ENCODE measurements at regions not wholly inside any gene's neighbourhood (a gene's known extent, or its start where the extent isn't known, plus 50 kb on each side); places are given as distances from the start of the nearest gene placed in this dataset.

DNA sequence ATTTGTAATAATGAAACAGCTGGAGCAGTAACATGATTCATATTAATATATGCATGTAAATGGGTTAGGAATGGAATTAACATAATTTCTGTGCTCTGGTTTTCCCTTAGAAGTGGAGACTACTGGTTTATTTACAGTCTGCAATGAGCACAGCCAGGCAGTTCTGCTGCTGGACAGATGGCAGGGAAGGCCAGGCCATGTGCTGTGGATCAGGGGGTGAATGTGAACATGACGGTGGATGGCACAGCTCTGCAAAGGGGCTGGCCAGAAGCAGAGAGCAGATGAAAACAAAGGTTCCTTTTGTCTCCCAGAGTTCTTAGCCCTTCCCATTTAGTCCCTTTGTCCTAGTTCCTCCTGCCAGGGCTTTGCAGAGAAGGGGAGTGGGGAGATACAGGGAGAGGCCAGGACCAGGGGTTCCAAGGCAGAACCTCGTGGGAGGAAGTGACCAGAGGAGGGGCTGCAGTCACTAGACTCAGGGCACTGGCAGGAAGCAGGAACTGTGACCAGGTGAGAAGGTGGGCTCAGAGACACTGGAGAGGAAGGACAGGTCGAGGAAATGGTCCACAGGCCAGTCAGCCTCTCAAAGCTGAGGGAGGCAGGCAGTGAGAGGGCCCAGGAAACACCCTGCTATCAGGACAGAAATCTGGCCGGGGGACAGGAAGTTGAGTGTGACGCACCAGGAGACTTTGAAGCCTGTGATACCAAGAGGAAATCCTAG, 112.9 kb upstream of the ATP8B1 start:
- no peak for DNase-seq (ENCODE audit: low read depth)

DNA sequence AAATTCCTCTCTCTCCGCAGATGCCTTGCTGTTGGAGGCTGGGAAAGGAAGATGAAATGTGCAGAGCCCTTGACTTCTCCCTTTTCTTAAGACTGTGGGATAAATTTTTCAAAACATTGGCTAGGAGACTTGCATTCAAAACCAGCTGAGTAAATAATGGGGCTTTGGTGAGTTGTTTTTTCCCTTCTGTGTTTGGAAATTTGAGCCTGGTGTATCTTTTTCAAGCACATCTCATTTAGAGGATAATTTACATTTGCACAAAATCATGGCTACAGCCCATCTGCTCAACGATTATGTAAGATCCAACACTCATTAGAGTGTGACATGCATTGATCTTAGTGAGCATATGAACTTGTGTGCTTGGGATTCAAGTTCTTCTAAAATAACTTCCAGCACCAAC, 112.1 kb upstream of the ATP8B1 start:
- no peak for DNase-seq (ENCODE audit: low read depth)

DNA sequence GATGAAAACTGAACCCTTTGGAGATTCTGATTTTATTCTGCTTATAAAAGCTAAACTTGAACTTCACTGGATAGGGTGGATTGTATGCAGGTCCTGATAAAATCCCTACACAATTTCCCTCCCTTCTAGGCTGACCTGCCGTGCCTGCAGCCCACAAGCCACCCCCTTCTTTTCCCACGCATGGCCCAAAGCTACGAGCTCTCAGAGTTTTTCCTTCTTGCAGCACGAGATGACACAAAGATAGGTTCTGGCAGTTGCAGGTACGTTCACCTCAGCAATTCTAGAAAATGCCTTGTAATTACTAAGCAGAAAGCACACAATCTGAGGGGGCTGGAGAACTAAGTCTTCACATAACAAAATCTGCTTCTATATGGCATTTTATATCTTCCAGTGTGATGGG, 110.6 kb upstream of the ATP8B1 start:
- DNase-seq (ENCODE audit: low read depth) = no peak

DNA sequence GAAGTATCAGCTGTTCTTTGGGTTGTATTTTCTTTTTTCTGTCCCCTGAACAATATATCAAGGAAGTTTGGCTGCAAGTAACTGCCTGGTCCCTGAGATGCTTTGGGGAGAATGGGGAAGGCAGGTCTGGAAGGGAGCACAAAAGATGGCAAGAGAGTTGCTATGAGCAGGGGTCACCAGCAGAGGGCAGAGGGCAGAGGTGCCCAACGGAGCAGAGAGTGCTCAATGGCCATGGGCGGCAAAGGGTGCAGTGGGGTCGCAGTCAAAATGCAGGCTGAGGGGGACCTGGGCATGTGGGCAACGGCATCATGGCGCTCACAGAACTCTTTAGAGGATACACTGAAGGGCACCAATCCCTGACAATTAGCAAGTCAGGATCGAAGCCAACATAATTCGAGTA, 107.7 kb upstream of the ATP8B1 start:
- DNase-seq (ENCODE audit: low read depth) = no peak

DNA sequence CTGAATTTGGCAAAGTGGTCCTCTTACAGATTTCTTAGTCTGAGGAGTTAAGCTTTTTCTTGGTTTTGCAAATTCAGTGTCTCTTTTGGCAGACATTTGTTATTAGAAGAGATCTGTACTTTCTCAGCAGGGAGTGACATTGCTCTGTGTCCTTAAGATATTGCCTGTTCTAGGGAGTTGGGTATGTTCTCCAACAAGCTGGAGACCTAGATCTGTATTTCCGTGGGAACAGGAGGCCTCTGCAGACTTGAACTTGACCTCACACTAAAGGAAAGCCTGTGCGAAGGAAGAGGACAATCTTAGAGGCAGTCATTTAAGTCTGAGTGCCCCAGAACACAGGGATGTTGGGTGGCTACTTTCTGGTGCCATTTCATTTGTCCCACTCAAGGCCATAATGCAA, 107.0 kb upstream of the ATP8B1 start:
- DNase-seq (ENCODE audit: low read depth) = no peak

DNA sequence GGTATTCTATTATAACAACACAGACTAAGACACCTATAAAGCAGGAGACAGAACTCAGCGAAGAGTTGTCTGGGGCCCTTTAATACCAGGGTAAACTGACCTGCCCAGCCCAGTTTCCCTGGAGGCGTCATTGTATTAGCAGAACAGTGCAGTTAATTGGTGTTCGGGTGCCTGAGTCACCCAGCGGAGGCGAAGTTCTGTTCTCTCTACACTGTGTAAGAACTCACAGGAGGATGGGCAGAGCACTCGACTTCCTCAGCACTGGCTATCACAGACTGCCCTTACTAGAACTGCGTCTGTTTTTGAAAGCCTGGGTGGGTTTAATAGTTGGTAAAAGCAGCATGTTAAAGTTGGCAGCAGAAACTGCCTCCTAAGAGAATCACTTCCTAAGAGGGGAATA, 106.5 kb upstream of the ATP8B1 start:
- DNase-seq (ENCODE audit: low read depth) = no peak

DNA sequence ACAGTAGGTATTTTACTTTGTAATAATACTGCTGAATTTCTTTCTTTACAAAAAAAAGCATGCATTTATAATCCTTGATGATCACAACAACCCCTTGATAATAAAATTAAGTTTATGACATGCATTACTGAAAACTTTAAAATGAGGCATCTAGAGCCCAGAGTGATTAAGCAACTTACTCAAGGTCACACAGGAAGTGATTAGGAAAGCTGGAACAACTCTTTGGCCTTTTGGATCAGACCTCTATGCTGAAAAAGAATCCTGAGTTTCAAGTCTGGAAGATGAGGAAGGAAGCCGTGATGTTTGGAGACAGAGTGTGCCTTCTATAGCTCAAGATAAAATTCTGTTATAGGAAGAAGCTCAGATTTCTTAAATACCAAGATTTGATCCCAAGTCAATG, 105.0 kb upstream of the ATP8B1 start:
- no peak for DNase-seq (ENCODE audit: low read depth)

DNA sequence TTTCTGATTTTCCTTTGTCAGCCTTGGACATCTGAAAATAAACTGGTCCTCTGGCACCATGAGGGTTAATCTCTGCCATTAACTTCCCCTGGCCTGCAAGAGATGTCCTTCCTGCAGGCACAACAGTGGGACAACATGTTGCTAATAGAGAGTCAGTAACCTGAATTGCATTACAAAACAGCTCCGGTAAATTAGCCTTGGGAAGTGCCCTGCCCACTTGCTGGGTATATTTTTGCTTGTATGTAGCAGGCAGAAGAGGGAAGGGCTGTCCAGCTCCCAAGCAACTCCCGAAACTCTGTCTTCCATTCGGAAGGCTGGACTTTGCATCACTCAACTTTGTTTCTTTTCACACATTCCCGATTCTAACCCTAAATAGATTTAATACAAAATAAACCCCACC, 104.4 kb upstream of the ATP8B1 start:
- no peak for DNase-seq (ENCODE audit: low read depth)

DNA sequence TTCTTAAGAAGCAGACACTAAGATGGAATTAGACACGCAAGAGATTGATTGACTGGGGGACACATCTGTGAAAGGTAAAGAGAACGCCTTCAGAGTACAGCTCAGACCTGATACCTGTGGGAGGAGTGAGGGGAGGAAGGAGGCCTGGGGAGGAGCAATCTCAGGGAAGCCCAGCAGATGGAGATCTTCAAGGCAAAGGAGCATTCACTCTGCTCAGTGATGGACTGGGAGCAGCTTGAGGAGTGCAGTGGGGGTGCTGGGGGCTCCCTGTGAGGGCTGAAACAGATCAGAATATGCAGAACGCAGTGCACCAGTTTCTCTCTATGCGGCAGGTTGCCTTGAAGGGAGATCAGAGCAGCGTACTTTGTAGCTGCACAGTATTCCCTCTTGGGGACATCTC, 103.7 kb upstream of the ATP8B1 start:
- DNase-seq (ENCODE audit: low read depth) = no peak

DNA sequence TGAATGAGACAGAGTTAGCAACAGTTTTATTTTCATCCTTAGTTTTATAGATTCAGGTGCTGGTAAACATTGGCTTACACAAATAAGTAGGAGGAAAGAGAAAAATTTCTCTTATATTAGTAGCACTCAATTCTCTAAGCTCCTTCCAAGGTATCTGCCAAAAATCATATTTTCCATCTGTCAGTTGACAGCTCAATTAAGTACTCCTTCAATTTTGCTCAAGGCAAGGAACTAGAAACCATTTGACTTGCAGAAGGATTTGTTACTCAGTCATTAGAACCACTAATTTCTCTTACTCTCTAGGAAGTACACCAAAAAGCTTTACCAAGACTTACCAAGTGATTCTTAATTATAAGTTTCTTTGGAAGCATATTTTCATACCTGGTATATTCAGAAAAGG, 101.4 kb upstream of the ATP8B1 start:
- DNase-seq (ENCODE audit: low read depth) = no peak

DNA sequence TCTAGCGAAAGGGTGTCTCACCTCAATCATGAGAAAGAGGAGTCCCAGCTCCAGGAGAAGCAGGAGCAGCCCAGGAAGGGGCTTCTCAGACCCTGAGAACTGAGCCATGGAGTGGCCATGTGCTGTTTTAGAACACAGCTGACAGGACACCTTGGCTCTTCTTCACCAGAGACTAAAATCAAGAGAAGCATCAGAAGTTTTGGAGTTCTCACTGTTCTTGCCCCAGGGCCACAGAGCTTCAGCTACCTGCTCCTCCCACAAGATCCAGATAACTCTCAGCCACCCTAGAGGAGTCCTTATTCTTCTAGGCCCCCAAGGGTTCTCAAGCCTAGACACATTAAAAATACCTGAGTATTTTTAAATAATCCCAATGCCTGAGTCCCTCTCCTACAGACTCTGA, 99.6 kb upstream of the ATP8B1 start:
- DNase-seq (ENCODE audit: low read depth) = no peak

DNA sequence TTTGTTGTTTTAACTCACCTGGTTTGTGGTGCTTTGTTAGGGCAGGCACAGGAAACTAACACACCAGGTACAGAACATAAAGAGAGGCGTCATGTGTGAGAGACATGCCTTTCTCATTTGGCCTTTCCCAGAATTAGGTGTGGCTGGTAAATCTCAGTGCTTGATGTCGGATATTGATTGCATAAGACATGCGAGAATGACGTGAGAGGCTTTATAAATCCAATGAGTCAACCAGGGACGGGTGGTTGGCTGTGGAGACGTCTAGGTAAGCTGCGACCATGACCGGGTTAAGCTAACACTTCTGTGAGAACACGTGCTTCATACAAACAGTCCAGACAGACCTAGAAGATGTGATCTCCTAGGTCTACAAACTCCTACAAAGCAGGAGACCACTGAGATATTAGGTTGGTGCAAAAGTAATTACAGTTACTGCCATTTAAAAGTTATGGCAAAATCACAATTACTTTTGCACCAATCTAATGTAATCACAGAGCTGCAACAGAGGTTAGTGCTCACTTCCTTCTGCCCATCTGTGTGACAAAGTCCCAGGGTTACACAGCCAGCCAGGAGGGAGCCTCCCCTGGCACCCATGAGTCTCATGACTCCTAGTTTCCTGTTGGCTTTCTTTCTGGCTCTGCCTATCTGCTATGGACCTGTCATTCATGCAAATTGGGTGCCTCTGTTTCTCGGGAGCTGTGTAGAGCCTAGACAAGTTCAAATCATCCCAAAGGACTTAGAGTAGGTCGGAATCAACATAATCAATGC, 98.9 kb upstream of the ATP8B1 start:
- DNase-seq (ENCODE audit: low read depth) = no peak

DNA sequence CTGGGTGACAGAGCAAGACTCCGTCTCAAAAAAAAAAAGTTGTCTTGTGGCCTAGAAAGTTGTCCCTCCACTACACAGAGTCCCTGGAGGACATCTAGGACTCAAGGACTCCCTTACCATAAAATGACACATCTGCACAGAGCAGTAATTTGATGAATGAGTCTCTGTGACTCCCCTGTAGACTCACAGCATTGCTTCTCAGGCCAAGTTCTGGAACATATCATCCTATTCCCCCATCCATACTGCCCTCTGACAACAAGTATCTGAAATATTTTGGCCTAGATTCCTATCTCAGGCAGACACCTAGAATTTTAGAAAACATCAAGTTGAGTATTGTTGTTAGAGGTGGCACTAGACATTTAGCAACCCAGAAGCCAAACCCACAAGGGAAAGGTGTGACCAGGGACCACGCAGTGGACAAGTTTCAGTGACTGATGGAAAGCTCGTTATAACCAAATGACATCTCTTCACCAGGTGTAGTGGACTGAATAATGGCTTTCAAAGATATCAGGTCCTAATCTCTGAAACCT, 97.9 kb upstream of the ATP8B1 start:
- no peak for DNase-seq (ENCODE audit: low read depth)

DNA sequence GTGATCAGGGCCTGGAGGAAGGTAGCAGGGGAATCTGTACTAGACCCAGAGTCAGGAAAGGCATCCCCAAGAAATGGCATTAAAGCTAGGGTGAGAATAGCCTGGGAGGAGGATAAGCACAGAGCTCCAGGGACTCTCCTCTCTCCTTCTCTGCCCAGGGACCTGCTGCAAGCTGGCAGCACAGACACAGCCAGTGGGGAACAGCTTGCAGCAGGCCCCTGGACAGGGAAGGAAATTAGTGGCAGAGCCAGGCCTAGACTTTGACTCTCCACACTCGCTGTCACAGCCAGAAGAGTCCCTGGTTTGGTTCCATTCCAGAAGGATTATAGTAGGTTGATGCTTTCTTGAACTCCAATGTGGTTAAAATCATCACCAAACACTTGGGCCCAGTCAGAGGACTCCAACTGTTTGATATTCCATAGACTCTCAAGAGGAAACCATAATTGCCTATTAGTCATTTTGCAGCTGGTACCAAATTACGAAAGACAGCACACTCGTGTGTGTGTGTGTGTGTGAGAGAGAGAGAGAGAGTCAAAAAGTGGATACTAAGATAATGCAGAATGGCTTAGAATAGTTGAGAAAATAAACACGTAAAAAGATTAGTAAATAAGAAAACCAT, 95.5 kb upstream of the ATP8B1 start:
- no peak for DNase-seq (ENCODE audit: low read depth)

DNA sequence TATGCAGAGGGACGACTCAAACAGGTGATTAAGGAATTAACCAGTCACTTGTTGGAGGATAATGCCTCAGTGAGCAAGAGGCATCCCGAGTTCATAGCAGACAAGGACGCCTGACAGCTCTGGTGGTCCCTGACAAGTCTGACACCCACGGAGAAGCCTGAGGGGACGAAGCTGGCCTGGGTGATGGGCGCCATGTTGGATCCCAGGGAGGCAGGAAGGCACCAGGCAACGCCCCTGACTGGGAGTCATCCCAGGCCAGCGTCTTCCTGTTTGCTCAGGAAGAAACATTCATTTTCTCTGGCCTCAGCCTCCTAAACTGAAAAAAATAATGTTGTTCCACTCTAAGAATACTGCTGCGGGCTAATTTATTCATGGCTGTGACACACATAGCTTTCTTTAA, 92.1 kb upstream of the ATP8B1 start:
- no peak for DNase-seq (ENCODE audit: low read depth)

DNA sequence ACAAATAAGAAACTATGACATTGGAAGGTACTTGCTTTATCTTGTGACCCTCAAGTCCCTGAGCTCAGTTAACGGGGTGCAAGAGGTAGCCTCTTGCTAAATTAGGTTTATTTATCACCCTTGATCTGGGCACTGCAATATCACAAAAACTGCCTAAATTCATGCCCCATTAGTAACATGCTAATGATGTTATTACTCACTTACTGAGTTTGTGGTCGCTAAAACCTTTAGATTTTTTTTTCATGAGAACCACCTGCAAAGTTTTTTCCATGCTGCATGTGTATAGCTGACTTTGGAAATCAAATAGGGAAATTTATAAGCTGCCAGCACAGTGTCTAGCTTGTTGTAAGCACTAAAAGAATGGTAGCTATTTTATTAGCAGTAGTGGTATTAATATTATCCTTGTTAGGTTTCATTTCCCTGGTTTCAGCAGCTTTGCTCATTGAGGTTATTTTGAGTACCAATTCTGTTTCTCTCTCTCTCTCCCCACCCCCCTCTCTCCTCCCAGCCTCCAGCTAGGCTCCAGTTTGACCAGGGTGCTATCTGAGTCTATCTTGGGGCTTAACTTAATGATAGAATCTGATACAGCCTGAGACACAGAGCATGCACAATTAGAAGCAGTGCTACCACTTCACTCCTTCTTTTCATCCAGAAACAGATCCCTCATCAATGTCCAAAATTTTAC, 88.7 kb upstream of the ATP8B1 start:
- no peak for DNase-seq (ENCODE audit: low read depth)

DNA sequence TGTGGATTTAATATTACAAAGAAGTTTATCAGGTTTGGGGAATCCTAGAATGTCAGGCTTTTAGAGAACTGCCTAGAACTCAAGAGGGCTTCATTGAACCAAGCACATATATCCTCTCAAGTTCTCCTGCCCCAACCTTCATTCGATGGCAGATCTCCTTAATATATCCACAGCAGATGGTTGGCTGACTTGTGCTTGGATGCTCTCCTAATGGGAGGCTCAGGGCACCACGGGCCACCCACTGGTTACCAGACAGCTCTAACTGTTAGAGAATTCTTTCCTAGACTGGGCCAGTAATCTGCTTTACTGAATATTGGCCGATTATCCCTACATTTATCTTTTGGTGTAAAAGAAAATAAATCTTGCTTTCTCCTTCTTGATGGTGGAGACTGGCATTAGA, 87.2 kb upstream of the ATP8B1 start:
- DNase-seq (ENCODE audit: low read depth) = no peak

DNA sequence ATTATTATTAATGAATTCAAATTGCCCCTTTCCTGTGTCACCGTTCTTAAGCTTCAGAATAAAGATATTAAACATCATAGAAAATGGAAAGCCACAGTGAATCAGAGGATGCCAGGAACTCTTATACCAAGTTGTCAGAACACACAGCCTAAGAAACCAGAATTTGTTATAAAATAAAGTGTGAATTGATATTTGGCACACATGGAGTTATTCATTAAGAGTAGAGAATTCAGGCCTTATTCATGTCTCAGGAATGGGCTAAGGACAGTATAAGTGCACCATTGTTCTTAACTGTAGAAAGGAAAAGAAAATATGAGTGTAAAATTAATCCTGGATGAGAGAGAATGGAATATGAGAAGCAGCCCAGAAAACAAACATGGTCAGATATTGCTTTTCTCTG, 86.7 kb upstream of the ATP8B1 start:
- no peak for DNase-seq (ENCODE audit: low read depth)

DNA sequence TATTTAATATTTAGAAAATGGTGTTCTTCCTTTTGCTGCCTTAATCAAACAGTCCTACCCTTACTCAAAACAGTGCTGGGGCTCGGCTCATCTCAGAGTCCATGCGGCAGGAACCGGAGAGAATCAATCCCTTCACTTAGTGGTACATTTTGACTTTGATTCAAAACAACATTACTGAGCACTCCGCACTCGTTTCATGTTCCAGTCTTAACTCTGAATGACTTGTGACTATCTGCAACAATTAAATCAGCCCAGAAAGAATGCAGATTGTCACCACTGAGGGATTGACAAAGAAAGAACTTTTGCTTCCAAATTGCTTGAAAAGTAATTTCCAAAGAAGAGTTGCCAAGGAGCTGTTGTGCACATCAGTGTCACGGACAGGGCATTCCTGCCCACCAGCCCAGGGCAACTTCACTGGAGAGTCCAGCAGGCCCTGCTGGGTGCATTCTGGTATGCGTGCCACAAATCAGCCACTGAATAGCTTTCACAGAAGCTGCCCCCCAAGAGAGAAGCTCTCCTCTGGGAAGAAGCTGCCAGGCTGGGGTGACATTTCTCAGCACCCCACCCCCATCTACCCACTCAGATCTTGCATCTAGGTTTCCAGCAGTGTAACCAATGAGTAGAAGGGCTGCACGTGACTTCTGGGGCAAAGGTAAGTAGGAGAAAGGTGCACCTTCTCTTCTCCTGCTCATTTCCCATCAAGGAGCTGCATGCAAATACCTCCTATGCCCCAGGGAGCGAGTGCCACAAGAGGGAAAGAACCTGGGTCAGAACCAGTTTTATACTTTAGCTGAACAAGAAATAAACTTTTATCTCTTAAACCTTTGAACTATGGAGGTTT, 84.6 kb upstream of the ATP8B1 start:
- DNase-seq (ENCODE audit: low read depth) = no peak

DNA sequence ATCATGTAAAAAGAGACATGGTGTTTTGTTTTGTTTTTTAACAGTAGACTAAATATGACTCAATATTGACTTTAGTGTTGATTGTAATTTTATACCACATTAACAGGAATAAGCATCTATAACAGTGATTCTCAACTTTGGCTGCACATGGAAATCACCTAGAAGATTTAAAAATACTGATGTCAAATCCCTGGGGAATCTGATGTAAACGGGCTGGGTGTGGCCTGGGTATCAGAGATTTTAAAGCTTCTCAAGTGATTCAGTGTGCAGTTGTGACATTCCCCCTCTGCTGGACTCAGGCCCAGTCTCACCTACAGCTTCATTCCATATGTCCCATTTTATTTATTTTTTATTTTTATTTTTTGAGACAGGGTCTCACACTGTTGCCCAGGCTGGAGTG, 82.8 kb upstream of the ATP8B1 start:
- DNase-seq (ENCODE audit: low read depth) = no peak

DNA sequence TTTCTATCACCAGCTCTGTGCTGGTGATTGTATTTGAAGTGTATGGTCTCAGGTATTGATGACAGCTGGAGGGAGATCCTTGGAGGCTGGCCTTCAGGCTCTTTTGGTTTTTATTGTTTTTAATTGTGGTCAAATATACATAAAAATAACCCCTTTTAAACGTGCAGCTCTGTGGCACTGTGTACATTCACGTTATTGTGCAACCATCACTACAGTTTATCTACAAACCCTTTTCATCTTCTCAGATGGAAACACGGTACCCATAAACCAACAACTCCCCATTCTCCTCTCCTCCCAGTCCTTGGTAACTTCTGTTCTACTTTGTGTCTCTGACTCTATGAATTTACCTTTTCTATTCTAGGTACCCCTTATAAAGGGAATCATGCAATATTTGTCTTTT, 79.3 kb upstream of the ATP8B1 start:
- no peak for DNase-seq (ENCODE audit: low read depth)

All from stimulated activated CD8-positive, alpha-beta memory T cell treated with anti-CD3 and anti-CD28 coated beads, Interleukin-7, amount 100 ng/mL, for 24 hours (primary cell).